SK-N-SH treated with all-trans-retinoic acid at 6 μM for 48 hours (cell line): ENCODE measurements at regions not wholly inside any gene's neighbourhood (a gene's known extent, or its start where the extent isn't known, plus 50 kb on each side); places are given as distances from the start of the nearest gene placed in this dataset.

Experiments
- ATAC-seq: fragments of 200-7000 bp; cut with Tn5 transposase; 3 replicates; pipeline ENCODE4 v1.9.1; 2020; ENCODE audit warnings: mild to moderate bottlenecking, moderate library complexity
- ARNTL ChIP-seq: fragments of 450-650 bp; formaldehyde crosslinking; IDR thresholded peaks from 2 replicates; pipeline ENCODE4 v1.5.0; 2020; ENCODE audit warnings: low read depth, mild to moderate bottlenecking, moderate library complexity, borderline replicate concordance
- BACH2 ChIP-seq: fragments of 250-450 bp; sonication (Bioruptor Pico); IDR thresholded peaks from 2 replicates; pipeline ENCODE4 v1.9.0; 2021; ENCODE audit warnings: mild to moderate bottlenecking, borderline replicate concordance
- CSDC2 ChIP-seq: fragments of 250-450 bp; sonication (Bioruptor Pico); IDR thresholded peaks from 2 replicates; pipeline ENCODE4 v1.5.0; 2020; ENCODE audit warnings: mild to moderate bottlenecking, moderate library complexity
- ESRRG ChIP-seq: fragments of 250-450 bp; sonication (Bioruptor Pico); IDR thresholded peaks from 2 replicates; pipeline ENCODE4 v1.6.1; 2021; ENCODE audit warnings: mild to moderate bottlenecking
- GLIS3 ChIP-seq: fragments of 250-450 bp; sonication (Bioruptor Pico); IDR thresholded peaks from 2 replicates; pipeline ENCODE4 v1.5.0; 2020; ENCODE audit warnings: mild to moderate bottlenecking, moderate library complexity
- ISL1 ChIP-seq: fragments of 250-450 bp; sonication (Bioruptor Pico); IDR thresholded peaks from 2 replicates; pipeline ENCODE4 v2.1.2; 2022; ENCODE audit warnings: mild to moderate bottlenecking, moderate library complexity
- OSR1 ChIP-seq: fragments of 250-450 bp; sonication (Bioruptor Pico); IDR thresholded peaks from 2 replicates; pipeline ENCODE4 v1.8.0; 2022; ENCODE audit warnings: moderate library complexity, mild to moderate bottlenecking, inconsistent platforms
- PATZ1 ChIP-seq: fragments of 250-450 bp; sonication (Bioruptor Pico); IDR thresholded peaks from 2 replicates; pipeline ENCODE4 v1.8.0; 2020; ENCODE audit warnings: mild to moderate bottlenecking, moderate library complexity, borderline replicate concordance
- POU6F1 ChIP-seq: fragments of 250-450 bp; sonication (Bioruptor Pico); IDR thresholded peaks from 2 replicates; pipeline ENCODE4 v1.8.0; 2021; ENCODE audit warnings: low read depth, mild to moderate bottlenecking, moderate library complexity, borderline replicate concordance
- PPARA ChIP-seq: fragments of 250-450 bp; sonication (Bioruptor Pico); IDR thresholded peaks from 2 replicates; pipeline ENCODE4 v1.5.0; 2020; ENCODE audit warnings: mild to moderate bottlenecking, borderline replicate concordance
- RARB ChIP-seq: fragments of 250-450 bp; sonication (Bioruptor Pico); IDR thresholded peaks from 2 replicates; pipeline ENCODE4 v1.8.0; 2021; ENCODE audit warnings: mild to moderate bottlenecking, moderate library complexity
- SNAI2 ChIP-seq: fragments of 250-450 bp; sonication (Bioruptor Pico); IDR thresholded peaks from 2 replicates; pipeline ENCODE4 v1.5.0; 2020; ENCODE audit warnings: mild to moderate bottlenecking, moderate library complexity
- TCF4 ChIP-seq: fragments of 250-450 bp; sonication (Bioruptor Pico); IDR thresholded peaks from 2 replicates; pipeline ENCODE4 v1.8.0; 2021; ENCODE audit warnings: mild to moderate bottlenecking, moderate library complexity, borderline replicate concordance
- TSHZ2 ChIP-seq: fragments of 250-450 bp; sonication (Bioruptor Pico); IDR thresholded peaks from 2 replicates; pipeline ENCODE4 v1.5.0; 2020; ENCODE audit warnings: mild to moderate bottlenecking, moderate library complexity
- ZC3H10 ChIP-seq: fragments of 250-450 bp; sonication (Bioruptor Pico); IDR thresholded peaks from 2 replicates; pipeline ENCODE4 v1.5.1; 2021; ENCODE audit warnings: mild to moderate bottlenecking, moderate library complexity
- ZFP3 ChIP-seq: fragments of 250-450 bp; sonication (Bioruptor Pico); IDR thresholded peaks from 2 replicates; pipeline ENCODE4 v1.5.0; 2020; ENCODE audit warnings: mild to moderate bottlenecking, moderate library complexity
- ZFP30 ChIP-seq: fragments of 450-650 bp; formaldehyde crosslinking; IDR thresholded peaks from 2 replicates; pipeline ENCODE4 v1.5.0; 2022; ENCODE audit warnings: mild to moderate bottlenecking, moderate library complexity
- ZNF565 ChIP-seq: fragments of 450-650 bp; formaldehyde crosslinking; conservative IDR thresholded peaks from 2 replicates; pipeline ENCODE4 v1.5.0; 2020; ENCODE audit warnings: low read depth, mild to moderate bottlenecking, moderate library complexity
- ZNF70 ChIP-seq: fragments of 450-650 bp; formaldehyde crosslinking; IDR thresholded peaks from 2 replicates; pipeline ENCODE4 v1.5.0; 2020; ENCODE audit warnings: mild to moderate bottlenecking, moderate library complexity
- ZNF8 ChIP-seq: fragments of 450-650 bp; formaldehyde crosslinking; IDR thresholded peaks from 2 replicates; pipeline ENCODE4 v1.5.0; 2020; ENCODE audit warnings: mild to moderate bottlenecking, moderate library complexity

GRCh38 chr4:59973492-59973891, 1226.6 kb upstream of the ADGRL3 start:
- no peak for ATAC-seq
- TF ChIP-seq ISL1 (CRISPR knock-in tag) (0 out of 2 replicates have a peak, but pooled peaks have one; percentile 40), ZFP3 (CRISPR knock-in tag) (no peak), BACH2 (CRISPR knock-in tag) (no peak), ZNF565 (no peak)

- no peak for ATAC-seq
- no peak for TF ChIP-seq ZFP30 (CRISPR knock-in tag)
- no peak for TF ChIP-seq POU6F1 (CRISPR knock-in tag)
- TF ChIP-seq SNAI2 (CRISPR knock-in tag), result no peak
- TF ChIP-seq PATZ1 (CRISPR knock-in tag), result no peak
- TF ChIP-seq ISL1 (CRISPR knock-in tag), result no peak
- no peak for TF ChIP-seq ARNTL
- no peak for TF ChIP-seq ESRRG
- no peak for TF ChIP-seq ZNF70 (CRISPR knock-in tag)
- TF ChIP-seq TCF4, result no peak
- TF ChIP-seq ZNF8 (CRISPR knock-in tag), result no peak
- TF ChIP-seq RARB, result no peak
- no peak for TF ChIP-seq GLIS3 (CRISPR knock-in tag)
- TF ChIP-seq, all 23 proteins: peak for 0
Measured at GRCh38 chr4:59979061-59979460, 1221.1 kb upstream of the ADGRL3 start.

GRCh38 chr4:59983852-59984251, 1216.3 kb upstream of the ADGRL3 start:
- ATAC-seq, result no peak
- TF ChIP-seq ZNF70 (CRISPR knock-in tag) (no peak), ZC3H10 (CRISPR knock-in tag) (no peak), BACH2 (CRISPR knock-in tag) (no peak), ESRRG (no peak), RARB (no peak), PPARA (no peak), POU6F1 (CRISPR knock-in tag) (no peak)

GRCh38 chr4:59987289-59987688, 1212.8 kb upstream of the ADGRL3 start:
- ATAC-seq, result no peak
- TF ChIP-seq POU6F1 (CRISPR knock-in tag), result no peak
- no peak for TF ChIP-seq GLIS3 (CRISPR knock-in tag)

GRCh38 chr4:59994118-59994517, 1206.0 kb upstream of the ADGRL3 start:
- no peak for TF ChIP-seq ZFP3 (CRISPR knock-in tag)
- TF ChIP-seq OSR1 (CRISPR knock-in tag), result no peak
- no peak for TF ChIP-seq RARB
- TF ChIP-seq GLIS3 (CRISPR knock-in tag), result no peak
- TF ChIP-seq ZC3H10 (CRISPR knock-in tag), result no peak
- TF ChIP-seq SNAI2 (CRISPR knock-in tag), result no peak
- no peak for TF ChIP-seq CSDC2 (CRISPR knock-in tag)
- TF ChIP-seq TSHZ2 (CRISPR knock-in tag), result no peak
- TF ChIP-seq BACH2 (CRISPR knock-in tag), result no peak
- no peak for TF ChIP-seq ZNF565
- ATAC-seq, result no peak
